ENCODE measurements at regions not wholly inside any gene's neighbourhood (a gene's known extent, or its start where the extent isn't known, plus 50 kb on each side); places are given as distances from the start of the nearest gene placed in this dataset.

DNA sequence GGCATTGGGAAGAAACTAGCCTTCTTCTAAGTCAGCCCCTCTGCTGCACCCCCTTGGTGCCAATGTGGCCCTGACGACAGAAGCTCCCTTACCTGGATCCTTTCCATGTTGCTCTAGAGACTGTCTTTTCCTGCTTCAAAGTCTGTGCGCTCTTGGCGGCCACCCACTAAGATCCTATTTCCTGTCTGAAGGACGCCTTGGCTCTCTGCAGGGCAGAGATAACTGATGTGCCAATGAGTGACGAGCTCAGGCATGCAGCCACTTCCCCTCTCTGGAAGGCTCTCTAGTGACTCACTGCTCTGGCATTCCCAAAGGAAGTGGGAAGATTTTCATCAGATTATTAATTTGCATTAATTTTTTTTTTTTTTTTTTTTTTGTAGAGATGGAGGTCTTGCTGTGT lies 273.5 kb downstream of the CDH20 start:
- TF ChIP-seq, protein P1, sequence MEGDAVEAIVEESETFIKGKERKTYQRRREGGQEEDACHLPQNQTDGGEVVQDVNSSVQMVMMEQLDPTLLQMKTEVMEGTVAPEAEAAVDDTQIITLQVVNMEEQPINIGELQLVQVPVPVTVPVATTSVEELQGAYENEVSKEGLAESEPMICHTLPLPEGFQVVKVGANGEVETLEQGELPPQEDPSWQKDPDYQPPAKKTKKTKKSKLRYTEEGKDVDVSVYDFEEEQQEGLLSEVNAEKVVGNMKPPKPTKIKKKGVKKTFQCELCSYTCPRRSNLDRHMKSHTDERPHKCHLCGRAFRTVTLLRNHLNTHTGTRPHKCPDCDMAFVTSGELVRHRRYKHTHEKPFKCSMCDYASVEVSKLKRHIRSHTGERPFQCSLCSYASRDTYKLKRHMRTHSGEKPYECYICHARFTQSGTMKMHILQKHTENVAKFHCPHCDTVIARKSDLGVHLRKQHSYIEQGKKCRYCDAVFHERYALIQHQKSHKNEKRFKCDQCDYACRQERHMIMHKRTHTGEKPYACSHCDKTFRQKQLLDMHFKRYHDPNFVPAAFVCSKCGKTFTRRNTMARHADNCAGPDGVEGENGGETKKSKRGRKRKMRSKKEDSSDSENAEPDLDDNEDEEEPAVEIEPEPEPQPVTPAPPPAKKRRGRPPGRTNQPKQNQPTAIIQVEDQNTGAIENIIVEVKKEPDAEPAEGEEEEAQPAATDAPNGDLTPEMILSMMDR (IDR thresholded peaks at IDR 0.05), result no peak
- TF ChIP-seq POLR2A (IDR thresholded peaks at IDR 0.05), result no peak
